Inflammatory macrophage treated with lipopolysaccharide for 4 hours (primary cell): ENCODE measurements at regions not wholly inside any gene's neighbourhood (a gene's known extent, or its start where the extent isn't known, plus 50 kb on each side); places are given as distances from the start of the nearest gene placed in this dataset.

ENCODE experiments used
- DNase-seq: peaks from one replicate; pipeline ENCODE4 v3.0.0-alpha.2; 2020

DNA sequence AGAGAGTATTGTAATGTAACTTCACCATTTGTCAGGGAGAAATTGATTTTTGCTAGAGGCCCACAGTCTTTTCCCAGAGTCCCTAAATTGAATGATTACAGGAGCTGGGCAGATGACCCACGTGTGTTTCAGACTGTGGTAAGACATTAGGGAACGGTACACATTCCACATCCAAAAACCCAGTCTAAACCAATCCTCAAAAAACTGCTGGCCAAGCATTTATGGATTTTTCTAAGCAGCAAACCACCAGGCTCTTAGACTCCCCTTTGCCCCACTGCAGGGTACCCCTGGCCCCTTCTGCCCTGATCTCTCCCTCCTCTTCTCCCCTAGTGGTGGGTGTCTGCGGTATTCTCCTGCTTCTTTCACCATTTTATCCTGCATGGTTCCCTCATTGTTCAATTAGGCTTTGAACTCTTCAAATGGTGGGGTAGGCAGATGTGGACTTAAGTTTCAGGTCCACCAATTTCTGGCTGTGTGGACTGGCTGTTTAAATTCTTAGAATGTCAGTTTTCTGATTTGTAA is 135.5 kb upstream of the SORCS3 start:
- no peak for DNase-seq

DNA sequence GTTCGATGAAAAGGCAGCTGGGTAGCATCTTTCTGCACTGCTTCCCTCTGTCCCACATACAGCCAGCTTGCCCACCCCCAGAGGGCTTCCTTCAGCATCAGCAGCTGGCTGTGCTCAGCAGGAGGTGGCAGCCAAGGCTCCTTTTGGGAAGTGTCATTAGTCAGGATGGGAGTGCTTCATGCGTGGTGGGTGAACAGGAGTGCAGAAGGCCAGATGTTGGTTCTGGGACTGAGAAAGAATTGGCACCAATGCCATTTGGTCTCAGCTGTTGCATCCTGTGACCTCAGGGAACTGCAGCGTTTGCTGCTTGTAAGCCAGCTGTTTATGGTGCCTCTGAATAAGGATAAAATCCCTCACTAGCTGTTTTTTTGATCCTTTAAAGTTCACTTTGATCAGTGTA is 131.1 kb upstream of the SORCS3 start:
- no peak for DNase-seq

DNA sequence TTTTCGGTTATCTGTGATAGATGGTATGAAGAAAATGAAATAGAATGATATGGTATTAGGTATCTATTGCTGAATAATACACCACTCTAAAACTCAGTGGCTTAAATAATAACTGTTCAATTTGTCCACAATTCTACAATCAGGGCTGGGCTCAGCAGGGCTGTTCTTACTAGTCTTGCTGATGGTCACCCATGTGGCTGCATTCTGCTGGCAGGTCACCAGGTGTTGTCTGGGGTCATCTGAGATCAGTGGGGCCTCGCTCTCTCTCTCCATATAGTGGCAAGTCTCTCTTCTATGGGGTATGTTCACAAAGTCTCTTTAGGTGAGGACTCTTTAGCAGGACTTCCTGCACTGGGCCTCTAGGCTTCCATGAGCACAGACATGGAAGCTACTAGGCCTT is 130.4 kb upstream of the SORCS3 start:
- no peak for DNase-seq

DNA sequence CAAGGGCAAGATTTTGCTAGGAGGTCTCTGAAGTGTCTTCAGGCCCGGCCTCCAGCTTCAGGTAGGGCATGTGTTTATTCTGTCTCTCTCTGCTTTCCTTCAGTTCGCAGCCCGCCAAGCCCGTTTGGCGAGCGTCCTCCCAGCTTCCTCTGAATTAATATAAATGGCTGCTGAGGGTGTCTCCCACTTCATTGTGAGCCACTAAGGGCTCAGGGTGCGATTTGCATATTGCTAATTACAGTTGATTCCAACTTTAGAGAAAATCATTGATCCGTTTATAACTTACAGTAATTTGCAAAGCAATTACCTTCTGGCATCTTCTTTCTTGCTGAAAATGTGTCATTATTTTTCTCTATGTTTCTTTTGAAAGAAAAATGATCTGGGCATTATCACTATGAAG is 128.3 kb upstream of the SORCS3 start:
- DNase-seq, result no peak

DNA sequence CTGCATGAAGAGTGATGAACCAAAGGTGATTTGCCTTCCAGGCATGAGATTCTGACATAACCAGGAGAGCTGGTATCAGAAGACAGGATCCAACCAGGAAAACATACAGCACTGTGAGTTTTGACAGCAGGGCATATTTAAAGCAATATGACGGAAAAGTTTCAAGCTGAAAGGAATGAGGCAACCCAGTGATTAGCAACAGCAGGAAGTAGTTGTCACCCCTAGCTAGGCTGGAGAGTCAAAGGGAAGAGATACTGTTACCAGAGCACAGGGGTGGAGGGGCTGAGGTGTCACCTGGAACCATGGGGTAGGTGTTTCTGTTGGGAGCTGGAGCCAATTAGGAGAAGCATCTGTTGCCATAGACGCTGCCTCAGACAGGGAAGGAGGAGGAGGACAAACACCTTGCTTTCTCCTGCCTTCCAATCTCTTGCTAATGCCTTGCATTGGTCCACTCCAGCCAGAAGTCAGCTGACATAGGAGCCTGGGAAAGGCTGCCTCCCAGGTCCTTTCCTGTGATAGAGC is 125.4 kb upstream of the SORCS3 start:
- peak; percentile 6 for DNase-seq

DNA sequence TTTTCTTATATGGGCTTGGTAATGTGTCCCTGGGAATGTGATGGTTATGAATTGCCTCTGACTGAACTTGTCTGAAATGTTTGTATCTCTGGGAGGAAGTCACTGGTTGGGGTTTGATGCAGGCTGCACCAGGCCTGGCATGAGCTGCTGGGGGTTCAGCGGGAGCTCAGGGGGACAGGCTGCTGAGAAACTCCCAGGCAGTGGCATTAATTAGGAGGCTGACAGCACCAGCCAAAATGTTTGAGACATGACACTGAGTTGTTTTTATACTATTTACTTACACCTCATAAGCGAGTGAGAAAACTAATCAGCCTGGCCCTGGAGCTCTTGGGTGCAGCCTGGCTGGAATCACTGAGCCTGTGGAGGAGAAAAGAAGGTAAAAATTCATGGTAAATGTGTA is 124.1 kb upstream of the SORCS3 start:
- DNase-seq, result no peak

DNA sequence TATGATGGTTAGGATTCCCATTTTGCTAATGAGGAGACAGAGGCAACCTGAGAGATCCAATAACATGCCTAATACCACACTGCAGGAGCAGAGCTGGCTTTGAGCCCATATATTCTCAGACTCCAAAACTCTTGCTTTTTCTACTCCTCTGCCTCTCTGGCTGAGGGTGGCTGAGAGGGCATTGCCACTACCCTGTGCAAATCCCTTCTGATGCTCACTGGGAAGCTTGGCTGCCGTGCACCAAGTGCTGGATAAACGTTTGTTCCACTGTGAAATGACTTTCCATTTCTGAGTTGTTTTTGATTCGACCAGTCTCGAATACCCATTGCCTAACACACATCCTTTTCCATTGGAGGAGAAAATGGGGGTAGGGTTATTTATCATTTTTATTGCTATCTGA is 123.1 kb upstream of the SORCS3 start:
- DNase-seq, result no peak

DNA sequence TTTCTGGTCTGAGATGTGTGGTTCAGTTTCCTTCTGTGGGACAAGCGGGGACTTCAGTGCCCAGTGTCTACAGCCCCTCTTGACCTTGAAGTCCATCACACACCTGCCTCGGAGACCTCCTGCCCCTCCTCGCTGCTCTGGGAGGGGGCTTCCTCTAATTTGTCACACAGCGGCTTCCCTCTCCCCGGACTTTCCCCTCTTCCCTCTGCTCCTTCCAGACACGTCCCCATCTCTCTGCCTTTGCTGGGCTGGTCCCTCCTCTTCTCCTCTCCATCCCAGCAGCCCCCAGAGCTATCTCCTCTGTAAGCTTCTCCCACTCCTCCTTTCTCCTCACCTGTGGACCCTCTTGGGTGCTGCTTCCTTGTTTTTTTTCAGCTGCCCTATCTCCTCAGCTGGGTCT is 122.2 kb upstream of the SORCS3 start:
- no peak for DNase-seq

DNA sequence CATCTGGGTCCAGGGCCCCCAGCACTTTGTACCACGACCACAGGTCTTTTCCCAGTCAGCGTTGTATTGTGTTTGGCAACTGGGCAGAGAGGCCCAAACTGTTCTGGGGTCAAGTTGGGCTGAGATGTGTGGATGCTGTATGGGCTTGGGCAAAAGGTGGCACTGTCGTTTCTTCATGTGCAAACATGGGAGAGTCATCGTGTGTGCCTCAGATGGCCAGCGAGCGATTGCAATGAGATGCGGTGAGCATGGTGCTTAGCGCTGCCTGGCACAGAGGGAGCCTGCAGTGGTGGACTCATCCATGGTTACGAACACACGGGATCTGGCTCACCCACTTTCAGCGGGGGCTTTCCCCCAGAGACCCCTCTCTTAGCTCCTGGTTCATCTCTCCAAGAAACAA is 120.4 kb upstream of the SORCS3 start:
- no peak for DNase-seq

DNA sequence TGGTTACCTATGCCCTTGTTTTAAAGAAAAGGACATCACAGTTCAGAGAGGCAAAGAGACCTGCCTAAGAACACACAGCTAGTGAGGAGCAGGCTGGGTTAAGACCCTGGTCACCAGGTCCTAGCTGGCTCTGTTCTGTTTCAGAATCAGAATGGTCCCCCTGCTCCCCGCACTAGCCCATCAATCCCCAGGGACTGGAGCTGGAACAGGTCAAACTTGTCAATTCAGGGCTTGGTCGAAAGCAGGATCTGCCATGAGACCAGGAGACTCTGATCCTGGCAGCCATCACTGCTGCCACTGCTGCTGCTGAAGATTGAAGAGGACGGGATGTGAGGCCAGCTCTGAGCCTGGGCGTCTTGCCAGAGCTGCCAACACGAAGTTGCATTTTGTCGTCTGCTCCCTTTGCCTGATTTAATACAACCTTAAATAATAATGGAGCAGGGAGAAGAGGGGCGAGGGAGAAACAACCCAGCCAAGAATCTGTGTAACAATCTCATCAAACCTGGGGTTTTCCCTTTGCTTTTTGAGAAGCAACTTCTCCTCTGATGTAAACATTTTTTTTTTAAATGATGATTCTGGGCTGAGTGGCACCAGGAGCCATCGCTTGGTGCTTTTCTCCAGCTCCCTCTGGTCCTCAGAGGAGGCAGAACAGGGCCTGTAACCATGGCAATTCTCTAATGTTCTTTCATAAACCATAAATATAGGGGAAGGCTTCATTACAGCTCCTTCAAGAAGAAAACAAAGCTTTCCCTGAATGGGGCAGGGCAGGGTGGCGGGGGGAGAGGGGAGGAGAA is 119.0 kb upstream of the SORCS3 start:
- no peak for DNase-seq

DNA sequence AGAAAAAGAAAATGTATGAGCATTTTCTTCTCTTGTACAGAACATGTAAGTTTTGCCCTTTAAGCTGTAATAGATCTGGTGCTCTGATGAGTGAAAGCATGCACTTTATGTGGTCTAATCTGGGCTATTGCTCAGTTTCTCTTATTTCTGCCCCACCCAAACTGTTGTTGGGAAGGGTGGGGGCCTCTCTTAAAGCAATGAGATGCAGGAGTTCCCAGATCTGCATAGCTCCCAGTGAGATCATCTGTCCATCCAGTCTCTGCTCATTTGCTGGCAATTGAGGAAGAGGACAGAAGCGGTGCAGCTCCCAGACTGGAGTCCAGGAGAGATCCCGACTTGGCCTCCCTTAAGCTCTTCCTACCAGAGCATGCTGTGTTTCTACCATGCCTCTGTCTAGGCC is 114.9 kb upstream of the SORCS3 start:
- DNase-seq, result no peak

DNA sequence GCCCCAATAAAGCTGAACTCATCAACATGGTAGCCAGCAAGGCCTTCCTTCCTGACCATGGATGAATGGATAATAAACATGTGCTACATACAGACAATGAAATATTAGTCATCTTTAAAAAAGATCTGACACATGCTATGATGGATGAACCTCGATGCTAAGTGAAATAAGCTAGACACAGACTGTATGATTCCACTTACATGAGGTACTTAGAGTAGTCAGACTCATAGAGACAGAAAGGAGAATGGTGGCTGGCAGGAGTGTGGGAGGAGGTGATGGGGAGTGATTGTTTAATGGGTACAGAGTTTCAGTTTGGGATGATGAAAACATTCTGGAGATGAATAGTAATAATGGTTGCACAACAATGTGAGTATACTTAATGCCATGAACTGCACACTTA is 114.1 kb upstream of the SORCS3 start:
- no peak for DNase-seq

DNA sequence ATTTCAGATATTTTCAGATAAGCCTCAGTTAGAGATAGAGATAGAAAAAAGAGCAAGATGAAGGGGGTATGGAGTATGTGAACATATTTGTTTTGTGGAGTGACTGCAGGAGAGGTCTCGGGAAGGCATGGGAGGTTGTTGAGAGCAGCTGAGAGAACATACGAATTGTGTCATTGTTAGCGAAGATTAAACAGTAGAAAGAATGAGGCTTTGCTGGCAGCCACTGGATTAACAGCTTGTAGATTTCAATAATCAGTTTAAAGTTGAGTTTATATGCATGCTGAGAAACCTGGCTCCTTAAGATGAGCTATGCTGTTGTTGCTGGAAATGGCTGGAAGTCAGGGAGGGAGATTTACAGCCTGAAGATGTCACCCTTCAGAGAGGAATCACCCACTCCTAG is 100.9 kb upstream of the SORCS3 start:
- no peak for DNase-seq

DNA sequence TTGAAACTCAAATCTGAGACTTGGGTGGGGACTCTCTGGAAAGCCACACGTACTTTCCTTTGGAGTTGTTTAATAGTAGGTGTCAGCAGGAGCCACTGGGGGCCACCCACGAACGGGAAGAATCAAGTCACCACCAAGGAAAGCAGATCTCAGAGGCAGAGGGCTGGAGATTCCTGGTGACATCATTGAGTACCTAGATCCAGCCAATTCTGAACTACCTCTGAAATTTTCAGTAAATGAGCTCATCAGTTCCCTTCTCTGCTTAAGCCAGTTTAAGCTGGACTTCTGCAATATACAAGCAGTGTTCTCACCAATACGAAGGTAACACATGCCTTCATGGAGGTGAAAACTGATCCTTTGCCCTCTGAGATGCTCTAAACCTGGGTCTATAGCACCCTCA is 99.3 kb upstream of the SORCS3 start:
- no peak for DNase-seq

DNA sequence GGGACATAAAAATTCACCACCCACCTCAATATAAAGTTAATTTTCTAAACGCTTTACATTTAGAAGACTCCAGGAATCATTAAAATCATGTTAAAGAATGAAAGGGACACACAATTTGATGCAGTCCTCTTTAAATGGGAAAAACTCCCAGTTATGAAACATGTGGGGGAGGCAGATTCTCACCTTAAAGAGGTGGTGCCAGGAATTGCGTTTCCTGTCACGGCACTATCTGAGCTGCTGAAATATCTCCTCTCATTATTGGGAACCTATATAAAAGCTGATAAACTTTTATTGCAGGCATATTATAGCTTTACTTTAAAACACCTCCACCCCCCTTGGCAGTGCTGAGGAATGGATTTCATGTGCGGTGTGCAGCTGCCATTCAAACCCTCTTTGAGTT is 94.8 kb upstream of the SORCS3 start:
- DNase-seq, result no peak

DNA sequence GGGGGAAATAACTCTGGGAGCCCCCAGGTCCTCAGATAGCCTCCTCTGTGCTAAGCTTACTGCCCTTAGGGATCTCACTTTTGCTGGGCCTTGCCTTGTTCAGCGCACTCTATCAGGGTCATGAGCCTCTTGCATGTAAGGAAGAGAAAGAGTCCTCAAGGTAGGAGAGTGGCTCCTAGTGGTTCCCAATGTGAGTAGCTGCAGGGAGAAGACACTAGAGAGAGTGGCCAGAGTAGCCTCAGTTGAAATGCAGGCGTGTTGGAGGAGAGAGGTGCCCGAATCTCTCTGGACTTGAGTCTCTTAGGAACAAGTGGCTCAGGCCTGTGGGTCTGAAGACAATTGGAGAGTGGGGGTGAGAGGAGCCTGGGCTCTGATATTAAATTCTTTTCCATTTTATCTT is 94.3 kb upstream of the SORCS3 start:
- DNase-seq, result no peak

DNA sequence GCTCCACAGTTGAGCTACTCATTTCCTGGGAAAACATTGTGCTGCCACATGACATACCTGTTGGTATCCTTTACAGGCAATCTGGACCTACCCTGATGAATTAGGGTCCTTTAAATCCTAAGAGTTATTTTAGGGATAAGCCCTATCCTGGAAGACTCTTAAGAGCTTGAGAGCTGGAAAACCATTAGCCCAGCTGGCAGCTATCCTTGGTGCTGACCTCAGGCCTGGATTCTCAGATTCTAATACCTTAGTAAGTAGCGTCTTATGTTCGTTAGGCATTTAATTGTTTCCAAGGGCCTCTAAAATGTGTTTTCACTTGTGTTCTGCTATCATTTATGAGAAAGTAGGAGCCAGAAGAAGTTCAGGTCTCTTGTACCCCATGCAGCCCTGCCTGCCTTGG is 93.0 kb upstream of the SORCS3 start:
- DNase-seq, result no peak

DNA sequence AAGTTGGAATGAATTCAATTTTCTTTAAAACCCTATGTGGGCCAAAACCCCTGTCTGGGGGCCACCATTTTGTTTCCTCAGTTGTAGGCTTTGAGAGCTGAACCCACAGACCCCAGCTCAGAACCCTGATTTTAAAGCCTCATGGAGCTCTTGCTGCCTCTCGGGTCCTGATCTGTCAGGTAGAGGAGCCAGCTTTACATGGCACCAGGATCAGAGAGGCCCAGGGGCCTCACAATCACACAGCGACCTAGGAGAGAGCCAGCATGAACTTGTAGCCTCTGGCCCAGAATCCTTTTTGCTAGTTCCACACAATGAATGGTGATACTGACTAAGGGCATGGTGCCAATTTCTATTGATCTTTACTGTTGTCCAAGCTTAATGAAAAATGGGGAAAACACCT is 84.3 kb upstream of the SORCS3 start:
- DNase-seq, result no peak

DNA sequence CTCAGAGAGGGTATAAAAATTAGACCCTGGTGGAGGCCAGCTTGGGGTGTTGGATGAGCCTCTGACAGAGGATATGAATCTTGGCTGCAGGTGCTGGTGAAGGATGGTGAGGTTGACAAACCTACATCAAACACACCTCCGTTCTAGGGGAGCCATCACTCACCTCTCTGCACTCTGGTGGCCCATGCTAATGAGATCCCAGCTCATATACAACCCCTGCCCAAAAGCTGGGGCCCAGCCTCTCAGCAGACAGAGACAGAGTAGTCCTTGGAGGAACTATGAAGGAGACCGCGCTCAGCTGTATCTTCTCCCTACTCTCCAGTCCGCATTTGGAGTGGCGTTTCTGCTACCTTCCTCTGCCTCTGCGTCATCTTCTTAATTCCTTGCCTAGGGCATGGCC is 83.1 kb upstream of the SORCS3 start:
- no peak for DNase-seq

DNA sequence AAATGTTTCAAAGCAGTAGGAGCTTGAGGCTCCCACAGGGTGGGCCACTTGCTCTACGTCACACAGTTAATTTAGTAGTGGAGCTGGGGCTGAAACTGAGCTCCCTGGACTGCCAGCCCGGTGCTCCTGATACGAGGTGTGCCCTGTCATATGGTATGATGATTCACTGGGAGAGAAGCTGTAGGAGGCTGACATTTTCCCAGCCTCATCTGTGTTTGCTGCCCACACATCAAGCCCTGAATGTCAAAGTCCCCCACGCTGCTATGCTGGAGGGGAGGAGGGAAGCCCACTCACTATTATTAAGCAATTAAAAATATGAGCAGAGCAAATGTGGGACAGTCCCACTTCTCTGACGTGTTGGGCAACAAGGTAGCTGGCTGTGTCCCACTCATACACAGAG is 81.2 kb upstream of the SORCS3 start:
- DNase-seq, result peak; percentile 58

DNA sequence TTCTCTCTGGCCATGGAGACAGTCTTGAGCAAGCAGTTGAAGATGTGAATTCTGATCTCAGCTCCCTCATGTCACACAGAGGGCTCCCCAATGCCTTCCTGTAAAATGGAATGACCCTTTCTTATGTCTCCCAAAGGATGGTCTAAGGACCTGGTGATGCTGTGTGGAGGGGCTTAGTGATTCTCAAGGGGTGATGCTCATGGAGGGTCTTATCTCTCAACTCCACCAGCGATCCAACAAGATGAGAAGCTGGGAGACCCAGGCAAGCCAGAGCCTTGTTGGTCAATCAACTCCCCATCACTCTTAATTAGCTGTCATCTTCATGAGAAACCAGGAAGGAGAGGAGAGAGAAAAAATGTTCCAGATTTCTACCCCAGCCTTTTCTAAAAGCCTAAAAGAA is 78.0 kb upstream of the SORCS3 start:
- no peak for DNase-seq

DNA sequence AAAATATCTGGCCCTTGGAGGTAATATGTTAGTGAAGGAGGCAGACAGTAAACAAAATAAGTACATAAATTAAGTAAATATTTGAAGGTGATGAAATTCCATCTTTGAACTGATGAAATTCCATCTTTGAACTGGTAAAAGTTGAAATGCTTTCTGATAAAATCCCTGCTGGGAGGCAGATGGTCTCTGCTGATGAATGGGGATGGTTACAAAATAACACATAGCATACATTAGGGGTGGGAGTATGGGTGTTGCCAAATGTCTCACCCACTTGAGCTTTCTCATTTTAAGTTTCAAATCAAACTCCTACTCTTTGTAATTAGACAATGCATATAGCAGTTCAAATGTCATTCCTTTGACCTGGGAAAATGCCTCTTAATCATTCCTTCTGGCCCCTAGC is 77.5 kb upstream of the SORCS3 start:
- peak; percentile 15 for DNase-seq

DNA sequence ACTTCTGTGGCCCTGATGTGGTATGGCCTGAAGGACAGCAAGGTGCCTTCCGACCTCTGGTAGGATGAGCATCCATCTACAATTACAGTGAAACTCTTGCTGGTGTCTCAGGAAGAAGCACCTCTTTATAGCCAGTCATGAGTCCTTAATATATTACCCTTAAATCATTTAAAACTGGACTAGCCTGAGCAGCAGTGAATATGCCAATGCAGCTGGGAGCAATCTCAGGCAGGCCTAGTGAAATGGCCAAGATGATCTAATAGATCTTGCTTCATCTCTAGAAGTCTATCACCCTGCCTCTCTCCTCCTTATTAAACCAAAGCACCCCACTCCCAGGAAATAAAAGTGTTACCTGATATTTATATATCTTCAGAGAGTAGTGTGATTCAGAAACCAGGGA is 66.7 kb upstream of the SORCS3 start:
- no peak for DNase-seq

DNA sequence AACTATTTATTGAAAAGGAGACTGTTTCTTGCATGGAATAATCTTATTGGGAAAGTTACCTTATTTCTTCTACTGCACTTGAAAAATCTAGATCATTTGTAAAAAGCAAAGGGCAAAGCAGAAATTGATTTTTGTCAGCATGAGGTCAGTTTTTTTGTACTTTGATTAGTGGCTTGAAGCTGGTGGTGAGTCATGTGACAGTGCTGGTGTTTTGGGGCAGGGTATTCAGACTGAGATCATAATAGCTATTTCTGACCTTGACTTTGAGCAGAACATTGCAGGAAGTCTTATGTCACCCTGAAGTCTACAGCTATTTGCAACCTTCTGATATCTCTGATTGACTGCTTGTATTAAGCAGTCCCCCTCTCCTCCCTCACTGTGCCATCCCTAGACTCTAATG is 66.3 kb upstream of the SORCS3 start:
- DNase-seq, result no peak

DNA sequence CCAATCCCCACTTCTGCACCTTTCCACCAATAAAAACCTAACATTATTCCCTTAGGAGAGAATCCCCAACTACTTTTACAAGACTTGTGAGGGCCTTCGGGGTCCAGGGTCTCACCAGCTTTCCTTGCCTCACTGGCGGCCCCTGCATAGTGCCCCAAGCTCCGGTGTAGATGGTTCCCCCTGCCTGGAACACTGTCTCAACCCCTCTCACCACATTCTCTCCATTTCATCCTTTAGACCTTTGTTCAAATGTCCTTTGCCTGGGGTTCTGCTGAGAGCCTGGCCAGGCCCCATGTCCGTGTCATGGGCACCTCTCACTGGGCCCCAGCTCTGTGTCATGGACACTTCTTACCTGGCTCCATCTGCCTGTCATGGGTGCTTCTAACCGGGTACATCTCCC is 64.5 kb upstream of the SORCS3 start:
- DNase-seq, result no peak
